ENCODE measurements at regions not wholly inside any gene's neighbourhood (a gene's known extent, or its start where the extent isn't known, plus 50 kb on each side); places are given as distances from the start of the nearest gene placed in this dataset.

DNA sequence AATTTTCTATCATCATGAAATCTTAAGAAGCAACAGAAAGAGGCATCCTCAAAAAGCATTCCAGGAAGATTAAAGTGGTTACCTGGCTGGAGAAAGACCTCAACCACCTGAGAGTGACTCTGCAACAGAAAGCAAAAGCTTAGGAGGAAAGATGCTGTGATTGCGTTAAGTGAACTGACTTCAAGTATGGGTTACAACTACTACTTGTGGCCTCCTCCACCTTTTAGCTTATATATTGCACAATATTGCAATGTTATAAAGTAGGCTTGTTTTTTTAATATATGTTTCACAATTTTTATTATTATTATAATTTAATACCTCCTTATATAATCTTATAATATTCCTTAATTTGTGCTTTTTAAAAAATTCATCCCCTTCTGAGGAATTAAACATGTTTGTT lies 1407.5 kb downstream of the KCNT2 start:
- H3K27me3 ChIP-seq (ENCODE audit: insufficient read depth, low read length): no peaks in the 10 kb centered on the region
- H3K9me3 ChIP-seq (ENCODE audit: low read length): no peaks in the 10 kb centered on the region
- no peak for TF ChIP-seq EZH2 (IDR thresholded peaks at IDR 0.05; ENCODE audit: borderline replicate concordance, low read length)
- TF ChIP-seq, protein P1, sequence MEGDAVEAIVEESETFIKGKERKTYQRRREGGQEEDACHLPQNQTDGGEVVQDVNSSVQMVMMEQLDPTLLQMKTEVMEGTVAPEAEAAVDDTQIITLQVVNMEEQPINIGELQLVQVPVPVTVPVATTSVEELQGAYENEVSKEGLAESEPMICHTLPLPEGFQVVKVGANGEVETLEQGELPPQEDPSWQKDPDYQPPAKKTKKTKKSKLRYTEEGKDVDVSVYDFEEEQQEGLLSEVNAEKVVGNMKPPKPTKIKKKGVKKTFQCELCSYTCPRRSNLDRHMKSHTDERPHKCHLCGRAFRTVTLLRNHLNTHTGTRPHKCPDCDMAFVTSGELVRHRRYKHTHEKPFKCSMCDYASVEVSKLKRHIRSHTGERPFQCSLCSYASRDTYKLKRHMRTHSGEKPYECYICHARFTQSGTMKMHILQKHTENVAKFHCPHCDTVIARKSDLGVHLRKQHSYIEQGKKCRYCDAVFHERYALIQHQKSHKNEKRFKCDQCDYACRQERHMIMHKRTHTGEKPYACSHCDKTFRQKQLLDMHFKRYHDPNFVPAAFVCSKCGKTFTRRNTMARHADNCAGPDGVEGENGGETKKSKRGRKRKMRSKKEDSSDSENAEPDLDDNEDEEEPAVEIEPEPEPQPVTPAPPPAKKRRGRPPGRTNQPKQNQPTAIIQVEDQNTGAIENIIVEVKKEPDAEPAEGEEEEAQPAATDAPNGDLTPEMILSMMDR (IDR thresholded peaks at IDR 0.05; ENCODE audit: low read length): no peak
- H3K4me3 ChIP-seq (ENCODE audit: low read depth, low read length, poor library complexity, severe bottlenecking): peak overlapping the region; percentile 28
- no peak overlapping the region for H3K9ac ChIP-seq (ENCODE audit: low read length)
- H3F3A ChIP-seq (ENCODE audit: insufficient read depth, low read length): no peaks in the 10 kb centered on the region
- peak overlapping the region; percentile 35 for H3K27ac ChIP-seq (ENCODE audit: low read depth, low read length, poor library complexity, severe bottlenecking)
- H3K9me2 ChIP-seq (ENCODE audit: low read depth, low read length): no peaks in the 10 kb centered on the region
- H3K79me2 ChIP-seq (ENCODE audit: insufficient read depth, low read length): no peaks in the 10 kb centered on the region
- H3K36me3 ChIP-seq (ENCODE audit: insufficient read depth, low read length): no peaks in the 10 kb centered on the region
- H2AFZ ChIP-seq (ENCODE audit: low read length): 0 out of 2 replicates have a peak overlapping the region, but pooled peaks have one; percentile 41
- H3K4me2 ChIP-seq (ENCODE audit: low read length): peak overlapping the region; percentile 48; the same call in 1 of the 2 replicates
- no peaks in the 10 kb centered on the region for H4K20me1 ChIP-seq (ENCODE audit: insufficient read depth, low read length)
- peaks cover 24% of the 10 kb centered on the region for H3K4me1 ChIP-seq (ENCODE audit: insufficient read depth, low read length, severe bottlenecking)

DNA sequence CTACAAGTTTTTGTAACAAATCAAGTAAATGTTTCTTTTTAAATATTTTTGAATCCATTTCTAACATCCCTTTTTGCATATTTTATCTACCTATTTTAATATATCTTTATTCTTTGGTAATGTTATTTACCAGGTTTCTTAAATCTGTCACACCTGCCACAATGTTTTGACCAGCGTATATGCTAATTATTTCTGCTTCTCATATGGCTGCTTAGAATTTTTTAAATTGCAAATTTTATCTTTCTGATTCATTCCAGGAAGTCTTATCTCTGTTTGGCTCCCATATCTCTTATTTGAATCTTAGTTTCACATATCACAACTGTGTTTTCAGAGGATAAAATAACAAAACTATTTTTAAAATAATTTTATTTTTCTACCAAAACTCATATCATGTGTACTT lies 1411.1 kb downstream of the KCNT2 start:
- H4K20me1 ChIP-seq (ENCODE audit: insufficient read depth, low read length): no peaks in the 10 kb centered on the region
- H3K9me3 ChIP-seq (ENCODE audit: low read length): no peaks in the 10 kb centered on the region
- H3K27ac ChIP-seq (ENCODE audit: low read depth, low read length, poor library complexity, severe bottlenecking): no peak overlapping the region
- H3K36me3 ChIP-seq (ENCODE audit: insufficient read depth, low read length): no peaks in the 10 kb centered on the region
- H3K9ac ChIP-seq (ENCODE audit: low read length): no peak overlapping the region
- no peak overlapping the region for H3K4me2 ChIP-seq (ENCODE audit: low read length)
- no peaks in the 10 kb centered on the region for H3K27me3 ChIP-seq (ENCODE audit: insufficient read depth, low read length)
- H3K4me1 ChIP-seq (ENCODE audit: insufficient read depth, low read length, severe bottlenecking): peaks cover 32% of the 10 kb centered on the region
- no peaks in the 10 kb centered on the region for H3K9me2 ChIP-seq (ENCODE audit: low read depth, low read length)
- no peaks in the 10 kb centered on the region for H3K79me2 ChIP-seq (ENCODE audit: insufficient read depth, low read length)
- no peak overlapping the region for H3K4me3 ChIP-seq (ENCODE audit: low read depth, low read length, poor library complexity, severe bottlenecking)
- no peaks in the 10 kb centered on the region for H3F3A ChIP-seq (ENCODE audit: insufficient read depth, low read length)
- peak overlapping the region; percentile 74; the same call in 1 of the 2 replicates for H2AFZ ChIP-seq (ENCODE audit: low read length)
- TF ChIP-seq, protein P1 (IDR thresholded peaks at IDR 0.05; ENCODE audit: low read length): no peak
- TF ChIP-seq EZH2 (IDR thresholded peaks at IDR 0.05; ENCODE audit: borderline replicate concordance, low read length): no peak

DNA sequence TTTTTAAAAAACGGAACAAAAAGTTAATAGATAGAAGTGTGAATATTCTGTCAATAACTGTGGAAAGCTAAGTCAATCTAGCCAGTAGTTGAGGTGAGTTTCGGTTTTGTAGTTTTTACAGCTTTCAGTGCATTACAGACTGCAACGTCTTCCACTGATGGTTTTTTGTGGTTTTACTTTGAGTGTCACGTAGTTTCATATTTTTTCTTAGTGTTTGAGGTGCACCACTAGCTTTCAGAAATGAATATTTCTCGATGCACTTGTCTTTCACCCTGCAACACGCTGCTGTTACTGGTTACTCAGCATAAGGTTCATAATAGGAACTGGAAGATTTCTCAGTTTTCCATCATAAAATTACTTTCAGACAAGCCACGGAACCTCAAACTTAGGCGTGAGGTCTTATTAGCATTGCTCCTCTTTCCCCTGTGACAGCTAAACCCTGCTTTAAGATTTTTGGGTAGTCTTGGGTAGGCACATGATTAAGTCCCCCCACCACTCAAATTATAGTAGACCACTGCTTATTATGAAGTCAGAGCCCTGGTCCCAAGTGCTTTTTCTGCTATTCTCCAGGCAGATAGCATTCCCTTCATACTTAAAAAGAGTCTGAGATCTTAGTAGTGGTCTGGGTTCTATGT lies 1412.7 kb downstream of the KCNT2 start:
- Histone ChIP-seq H3K9me3 (ENCODE audit: low read length) (no peaks in the 10 kb centered on the region), H3F3A (ENCODE audit: insufficient read depth, low read length) (no peaks in the 10 kb centered on the region), H3K4me1 (ENCODE audit: insufficient read depth, low read length, severe bottlenecking) (peaks cover 29% of the 10 kb centered on the region), H3K9me2 (ENCODE audit: low read depth, low read length) (no peaks in the 10 kb centered on the region), H3K4me3 (ENCODE audit: low read depth, low read length, poor library complexity, severe bottlenecking) (peak overlapping the region; percentile 37), H3K27me3 (ENCODE audit: insufficient read depth, low read length) (no peaks in the 10 kb centered on the region), H4K20me1 (ENCODE audit: insufficient read depth, low read length) (no peaks in the 10 kb centered on the region), H3K79me2 (ENCODE audit: insufficient read depth, low read length) (no peaks in the 10 kb centered on the region), H3K36me3 (ENCODE audit: insufficient read depth, low read length) (no peaks in the 10 kb centered on the region), H3K27ac (ENCODE audit: low read depth, low read length, poor library complexity, severe bottlenecking) (peak overlapping the region; percentile 56), H3K4me2 (ENCODE audit: low read length) (peak overlapping the region; percentile 47), H3K9ac (ENCODE audit: low read length) (no peak overlapping the region; the same call in 1 of the 2 replicates), H2AFZ (ENCODE audit: low read length) (no peak overlapping the region)
- TF ChIP-seq EZH2 (IDR thresholded peaks at IDR 0.05; ENCODE audit: borderline replicate concordance, low read length): no peak
- TF ChIP-seq, protein P1 (IDR thresholded peaks at IDR 0.05; ENCODE audit: low read length): no peak
